ENCODE measurements at regions not wholly inside any gene's neighbourhood (a gene's known extent, or its start where the extent isn't known, plus 50 kb on each side); places are given as distances from the start of the nearest gene placed in this dataset.

GRCh38 chr4:125728568-125728967, 413.8 kb downstream of the FAT4 start:
- H3K27me3 ChIP-seq (ENCODE audit: control insufficient read depth, insufficient read depth, low read length): no peaks in the 10 kb centered on the region
- H3K9me3 ChIP-seq (replicated peaks; ENCODE audit: low read length): no peaks in the 10 kb centered on the region
- no peak overlapping the region for H3K9ac ChIP-seq (ENCODE audit: low read depth, low read length)
- H3K4me1 ChIP-seq (ENCODE audit: control insufficient read depth, insufficient read depth, low read length): peaks cover 25% of the 10 kb centered on the region
- H3K36me3 ChIP-seq (ENCODE audit: insufficient read depth, low read length): no peaks in the 10 kb centered on the region
- no peak overlapping the region for H3K4me3 ChIP-seq (ENCODE audit: low read length)
- H3K4me2 ChIP-seq (ENCODE audit: low read length): peak overlapping the region; percentile 3

- peaks cover 25% of the 10 kb centered on the region for H3K4me1 ChIP-seq (ENCODE audit: control insufficient read depth, insufficient read depth, low read length)
- no peak overlapping the region for H3K9ac ChIP-seq (ENCODE audit: low read depth, low read length)
- H3K27me3 ChIP-seq (ENCODE audit: control insufficient read depth, insufficient read depth, low read length): no peaks in the 10 kb centered on the region
- H3K4me2 ChIP-seq (ENCODE audit: low read length): no peak overlapping the region
- H3K9me3 ChIP-seq (replicated peaks; ENCODE audit: low read length): no peaks in the 10 kb centered on the region
- H3K4me3 ChIP-seq (ENCODE audit: low read length): no peak overlapping the region
- H3K36me3 ChIP-seq (ENCODE audit: insufficient read depth, low read length): no peaks in the 10 kb centered on the region
Observed at GRCh38 chr4:125729171-125729570, 414.4 kb downstream of the FAT4 start.

- no peak overlapping the region for H3K4me2 ChIP-seq (ENCODE audit: low read length)
- no peak overlapping the region for H3K4me3 ChIP-seq (ENCODE audit: low read length)
- no peaks in the 10 kb centered on the region for H3K27me3 ChIP-seq (ENCODE audit: control insufficient read depth, insufficient read depth, low read length)
- H3K9me3 ChIP-seq (replicated peaks; ENCODE audit: low read length): no peaks in the 10 kb centered on the region
- H3K9ac ChIP-seq (ENCODE audit: low read depth, low read length): no peak overlapping the region
- H3K4me1 ChIP-seq (ENCODE audit: control insufficient read depth, insufficient read depth, low read length): peaks cover 50% of the 10 kb centered on the region
- no peaks in the 10 kb centered on the region for H3K36me3 ChIP-seq (ENCODE audit: insufficient read depth, low read length)
Observed at GRCh38 chr4:125732632-125733031, 417.9 kb downstream of the FAT4 start.

- no peaks in the 10 kb centered on the region for H3K27me3 ChIP-seq (ENCODE audit: control insufficient read depth, insufficient read depth, low read length)
- H3K9ac ChIP-seq (ENCODE audit: low read depth, low read length): peak overlapping the region; percentile 81
- H3K36me3 ChIP-seq (ENCODE audit: insufficient read depth, low read length): no peaks in the 10 kb centered on the region
- no peak overlapping the region for H3K4me3 ChIP-seq (ENCODE audit: low read length)
- peaks cover 43% of the 10 kb centered on the region for H3K4me1 ChIP-seq (ENCODE audit: control insufficient read depth, insufficient read depth, low read length)
- H3K9me3 ChIP-seq (replicated peaks; ENCODE audit: low read length): no peaks in the 10 kb centered on the region
- peak overlapping the region; percentile 52 for H3K4me2 ChIP-seq (ENCODE audit: low read length)
Observed at GRCh38 chr4:125734504-125734903, 419.7 kb downstream of the FAT4 start.

GRCh38 chr4:125735102-125735501, 420.3 kb downstream of the FAT4 start:
- Histone ChIP-seq H3K4me3 (ENCODE audit: low read length) (no peak overlapping the region), H3K27me3 (ENCODE audit: control insufficient read depth, insufficient read depth, low read length) (no peaks in the 10 kb centered on the region), H3K4me1 (ENCODE audit: control insufficient read depth, insufficient read depth, low read length) (peaks cover 43% of the 10 kb centered on the region), H3K36me3 (ENCODE audit: insufficient read depth, low read length) (no peaks in the 10 kb centered on the region), H3K9ac (ENCODE audit: low read depth, low read length) (peak overlapping the region; percentile 81), H3K9me3 (replicated peaks; ENCODE audit: low read length) (no peaks in the 10 kb centered on the region), H3K4me2 (ENCODE audit: low read length) (peak overlapping the region; percentile 52)

- H3K4me3 ChIP-seq (ENCODE audit: low read length): no peak overlapping the region
- H3K27me3 ChIP-seq (ENCODE audit: control insufficient read depth, insufficient read depth, low read length): no peaks in the 10 kb centered on the region
- H3K9me3 ChIP-seq (replicated peaks; ENCODE audit: low read length): no peaks in the 10 kb centered on the region
- H3K9ac ChIP-seq (ENCODE audit: low read depth, low read length): peak overlapping the region; percentile 81
- no peaks in the 10 kb centered on the region for H3K36me3 ChIP-seq (ENCODE audit: insufficient read depth, low read length)
- peak overlapping the region; percentile 52 for H3K4me2 ChIP-seq (ENCODE audit: low read length)
- peaks cover 41% of the 10 kb centered on the region for H3K4me1 ChIP-seq (ENCODE audit: control insufficient read depth, insufficient read depth, low read length)
Observed at GRCh38 chr4:125736057-125736456, 421.3 kb downstream of the FAT4 start.

GRCh38 chr4:125739760-125740159, 425.0 kb downstream of the FAT4 start:
- no peak overlapping the region for H3K4me3 ChIP-seq (ENCODE audit: low read length)
- no peaks in the 10 kb centered on the region for H3K27me3 ChIP-seq (ENCODE audit: control insufficient read depth, insufficient read depth, low read length)
- H3K4me2 ChIP-seq (ENCODE audit: low read length): peak overlapping the region; percentile 29
- H3K36me3 ChIP-seq (ENCODE audit: insufficient read depth, low read length): no peaks in the 10 kb centered on the region
- H3K4me1 ChIP-seq (ENCODE audit: control insufficient read depth, insufficient read depth, low read length): peaks cover 36% of the 10 kb centered on the region
- no peak overlapping the region for H3K9ac ChIP-seq (ENCODE audit: low read depth, low read length)
- no peaks in the 10 kb centered on the region for H3K9me3 ChIP-seq (replicated peaks; ENCODE audit: low read length)

- H3K4me2 ChIP-seq (ENCODE audit: low read length): no peak overlapping the region
- no peak overlapping the region for H3K9ac ChIP-seq (ENCODE audit: low read depth, low read length)
- H3K4me3 ChIP-seq (ENCODE audit: low read length): no peak overlapping the region
- H3K27me3 ChIP-seq (ENCODE audit: control insufficient read depth, insufficient read depth, low read length): no peaks in the 10 kb centered on the region
- H3K4me1 ChIP-seq (ENCODE audit: control insufficient read depth, insufficient read depth, low read length): peaks cover 15% of the 10 kb centered on the region
- no peaks in the 10 kb centered on the region for H3K36me3 ChIP-seq (ENCODE audit: insufficient read depth, low read length)
- no peaks in the 10 kb centered on the region for H3K9me3 ChIP-seq (replicated peaks; ENCODE audit: low read length)
Observed at GRCh38 chr4:125741825-125742452, 427.2 kb downstream of the FAT4 start.

GRCh38 chr4:125744891-125745364, 430.2 kb downstream of the FAT4 start:
- no peak overlapping the region for H3K4me2 ChIP-seq (ENCODE audit: low read length)
- peaks cover 5% of the 10 kb centered on the region for H3K4me1 ChIP-seq (ENCODE audit: control insufficient read depth, insufficient read depth, low read length)
- no peak overlapping the region for H3K4me3 ChIP-seq (ENCODE audit: low read length)
- H3K27me3 ChIP-seq (ENCODE audit: control insufficient read depth, insufficient read depth, low read length): no peaks in the 10 kb centered on the region
- no peaks in the 10 kb centered on the region for H3K36me3 ChIP-seq (ENCODE audit: insufficient read depth, low read length)
- H3K9me3 ChIP-seq (replicated peaks; ENCODE audit: low read length): no peaks in the 10 kb centered on the region
- no peak overlapping the region for H3K9ac ChIP-seq (ENCODE audit: low read depth, low read length)

GRCh38 chr4:125749354-125749753, 434.6 kb downstream of the FAT4 start:
- H3K4me2 ChIP-seq (ENCODE audit: low read length): no peak overlapping the region
- no peaks in the 10 kb centered on the region for H3K36me3 ChIP-seq (ENCODE audit: insufficient read depth, low read length)
- no peaks in the 10 kb centered on the region for H3K27me3 ChIP-seq (ENCODE audit: control insufficient read depth, insufficient read depth, low read length)
- H3K4me3 ChIP-seq (ENCODE audit: low read length): no peak overlapping the region
- H3K4me1 ChIP-seq (ENCODE audit: control insufficient read depth, insufficient read depth, low read length): peaks cover 13% of the 10 kb centered on the region
- H3K9ac ChIP-seq (ENCODE audit: low read depth, low read length): no peak overlapping the region
- H3K9me3 ChIP-seq (replicated peaks; ENCODE audit: low read length): no peaks in the 10 kb centered on the region

GRCh38 chr4:125750399-125750798, 435.6 kb downstream of the FAT4 start:
- H3K4me2 ChIP-seq (ENCODE audit: low read length): no peak overlapping the region
- no peak overlapping the region for H3K9ac ChIP-seq (ENCODE audit: low read depth, low read length)
- no peak overlapping the region for H3K4me3 ChIP-seq (ENCODE audit: low read length)
- H3K9me3 ChIP-seq (replicated peaks; ENCODE audit: low read length): no peaks in the 10 kb centered on the region
- no peaks in the 10 kb centered on the region for H3K27me3 ChIP-seq (ENCODE audit: control insufficient read depth, insufficient read depth, low read length)
- H3K4me1 ChIP-seq (ENCODE audit: control insufficient read depth, insufficient read depth, low read length): peaks cover 13% of the 10 kb centered on the region
- no peaks in the 10 kb centered on the region for H3K36me3 ChIP-seq (ENCODE audit: insufficient read depth, low read length)

GRCh38 chr4:125750828-125751466, 436.2 kb downstream of the FAT4 start:
- H3K9ac ChIP-seq (ENCODE audit: low read depth, low read length): no peak overlapping the region

More at GRCh38 chr4:125750828-125751466, 436.2 kb downstream of the FAT4 start:
- Histone ChIP-seq H3K4me1 (ENCODE audit: control insufficient read depth, insufficient read depth, low read length) (peaks cover 13% of the 10 kb centered on the region), H3K4me2 (ENCODE audit: low read length) (no peak overlapping the region), H3K36me3 (ENCODE audit: insufficient read depth, low read length) (no peaks in the 10 kb centered on the region), H3K9me3 (replicated peaks; ENCODE audit: low read length) (no peaks in the 10 kb centered on the region), H3K4me3 (ENCODE audit: low read length) (no peak overlapping the region), H3K27me3 (ENCODE audit: control insufficient read depth, insufficient read depth, low read length) (no peaks in the 10 kb centered on the region)

All from skeletal muscle satellite cell (primary cell).